ENCODE measurements at regions not wholly inside any gene's neighbourhood (a gene's known extent, or its start where the extent isn't known, plus 50 kb on each side); places are given as distances from the start of the nearest gene placed in this dataset.

DNA sequence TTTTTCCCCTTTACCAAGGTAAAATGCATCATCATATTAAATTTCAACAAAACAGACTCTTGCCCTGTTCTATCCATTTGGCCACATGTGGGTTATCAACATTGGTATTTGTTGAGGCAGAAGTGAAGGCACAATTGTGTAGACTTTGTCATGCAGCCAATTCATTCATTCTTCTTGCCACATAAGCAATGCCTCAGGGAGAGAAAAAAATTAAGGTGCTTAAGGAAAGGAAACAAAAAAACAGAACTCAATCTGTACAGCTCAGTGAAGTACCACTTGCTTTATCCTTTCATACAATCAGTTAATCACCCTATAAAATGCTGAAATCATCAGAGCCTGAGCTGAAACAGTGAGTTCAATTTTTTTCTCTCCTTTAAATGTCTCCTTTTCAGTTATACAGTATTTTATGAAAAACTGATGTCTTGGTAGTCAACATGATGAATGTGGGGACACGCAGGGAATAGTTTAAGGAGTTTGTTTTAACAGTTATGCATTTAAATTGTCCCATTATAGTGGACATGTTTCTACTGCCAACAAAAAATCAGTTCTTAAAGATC is 588.9 kb downstream of the MFSD1 start:
- TF ChIP-seq, protein P1, sequence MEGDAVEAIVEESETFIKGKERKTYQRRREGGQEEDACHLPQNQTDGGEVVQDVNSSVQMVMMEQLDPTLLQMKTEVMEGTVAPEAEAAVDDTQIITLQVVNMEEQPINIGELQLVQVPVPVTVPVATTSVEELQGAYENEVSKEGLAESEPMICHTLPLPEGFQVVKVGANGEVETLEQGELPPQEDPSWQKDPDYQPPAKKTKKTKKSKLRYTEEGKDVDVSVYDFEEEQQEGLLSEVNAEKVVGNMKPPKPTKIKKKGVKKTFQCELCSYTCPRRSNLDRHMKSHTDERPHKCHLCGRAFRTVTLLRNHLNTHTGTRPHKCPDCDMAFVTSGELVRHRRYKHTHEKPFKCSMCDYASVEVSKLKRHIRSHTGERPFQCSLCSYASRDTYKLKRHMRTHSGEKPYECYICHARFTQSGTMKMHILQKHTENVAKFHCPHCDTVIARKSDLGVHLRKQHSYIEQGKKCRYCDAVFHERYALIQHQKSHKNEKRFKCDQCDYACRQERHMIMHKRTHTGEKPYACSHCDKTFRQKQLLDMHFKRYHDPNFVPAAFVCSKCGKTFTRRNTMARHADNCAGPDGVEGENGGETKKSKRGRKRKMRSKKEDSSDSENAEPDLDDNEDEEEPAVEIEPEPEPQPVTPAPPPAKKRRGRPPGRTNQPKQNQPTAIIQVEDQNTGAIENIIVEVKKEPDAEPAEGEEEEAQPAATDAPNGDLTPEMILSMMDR (IDR thresholded peaks at IDR 0.05; ENCODE audit: low read depth, low read length): no peak
- TF ChIP-seq POLR2A (IDR thresholded peaks at IDR 0.05; ENCODE audit: extremely low read depth, insufficient read length): no peak

Data from NB4 (cell line).